ENCODE measurements at regions not wholly inside any gene's neighbourhood (a gene's known extent, or its start where the extent isn't known, plus 50 kb on each side); places are given as distances from the start of the nearest gene placed in this dataset.

GRCh38 chr21:15122241-15122640 lies 57.4 kb upstream of the NRIP1 start (continued):
- TF ChIP-seq JDP2 (CRISPR knock-in tag; IDR thresholded peaks at IDR 0.05; ENCODE audit: borderline replicate concordance) (no peak), ZNF670 (CRISPR knock-in tag; IDR thresholded peaks at IDR 0.05; ENCODE audit: borderline replicate concordance) (no peak), ZNF777 (CRISPR knock-in tag; IDR thresholded peaks at IDR 0.05) (no peak), HDAC1 (CRISPR knock-in tag; IDR thresholded peaks at IDR 0.05) (no peak), ZBTB1 (CRISPR knock-in tag; IDR thresholded peaks at IDR 0.05; ENCODE audit: borderline replicate concordance) (no peak), ZNF780A (CRISPR knock-in tag; IDR thresholded peaks at IDR 0.05) (no peak), ISX (CRISPR knock-in tag; conservative IDR thresholded peaks at IDR 0.05) (no peak), ZNF800 (CRISPR knock-in tag; IDR thresholded peaks at IDR 0.05) (no peak), ZNF660 (CRISPR knock-in tag; IDR thresholded peaks at IDR 0.05; ENCODE audit: borderline replicate concordance, low read depth) (no peak), FOXA1 (IDR thresholded peaks at IDR 0.05) (0 out of 2 replicates have a peak, but pooled peaks have one; percentile 36), FOXA1 (CRISPR knock-in tag; IDR thresholded peaks at IDR 0.05) (peak; percentile 70), ISL2 (CRISPR knock-in tag; IDR thresholded peaks at IDR 0.05) (0 out of 2 replicates have a peak, but pooled peaks have one; percentile 24), ZNF766 (CRISPR knock-in tag; IDR thresholded peaks at IDR 0.05; ENCODE audit: borderline replicate concordance) (no peak), ZNF354B (CRISPR knock-in tag; IDR thresholded peaks at IDR 0.05) (no peak), ZBTB42 (CRISPR knock-in tag; IDR thresholded peaks at IDR 0.05) (no peak), RNF219 (CRISPR knock-in tag; IDR thresholded peaks at IDR 0.05) (no peak), DMAP1 (CRISPR knock-in tag; IDR thresholded peaks at IDR 0.05) (no peak), ASH2L (IDR thresholded peaks at IDR 0.05; ENCODE audit: insufficient read length, low read depth, low read length) (no peak), RARA (CRISPR knock-in tag; IDR thresholded peaks at IDR 0.05) (peak; percentile 59), ZNF563 (CRISPR knock-in tag; IDR thresholded peaks at IDR 0.05) (no peak), ZNF292 (CRISPR knock-in tag; IDR thresholded peaks at IDR 0.05; ENCODE audit: borderline replicate concordance, low read depth) (no peak), ARID4A (CRISPR knock-in tag; IDR thresholded peaks at IDR 0.05; ENCODE audit: borderline replicate concordance) (no peak; the same call in 1 of the 2 replicates), BHLHE40 (IDR thresholded peaks at IDR 0.05; ENCODE audit: low read length) (no peak), SNRNP70 (IDR thresholded peaks at IDR 0.05; ENCODE audit: low read depth, low read length) (no peak), ZNF3 (CRISPR knock-in tag; IDR thresholded peaks at IDR 0.05) (no peak), RCOR2 (CRISPR knock-in tag; IDR thresholded peaks at IDR 0.05) (no peak)
